Frontal cortex (tissue), 3 donors: ENCODE measurements at regions not wholly inside any gene's neighbourhood (a gene's known extent, or its start where the extent isn't known, plus 50 kb on each side); places are given as distances from the start of the nearest gene placed in this dataset.

Source experiments
- DNase-seq, 2 donors: peaks; one replicate each; pipeline ENCODE4 v3.0.0; 2012; ENCODE audit warnings: low spot score in 2 of 2
- FAIRE-seq: peaks from 2 replicates; lab custom pipeline; 2012; peaks lifted over from hg19 to GRCh38; lab: Jason Lieb, UNC
- donor health status: control.
- donor health status: control.
- donor health status: control.

GRCh38 chr4:10740251-10740650, 55.7 kb upstream of the CLNK start:
- FAIRE-seq (no peak), DNase-seq (no peak)

GRCh38 chr4:10738826-10739489, 54.4 kb upstream of the CLNK start:
- DNase-seq (no peak), FAIRE-seq (no peak)

DNA sequence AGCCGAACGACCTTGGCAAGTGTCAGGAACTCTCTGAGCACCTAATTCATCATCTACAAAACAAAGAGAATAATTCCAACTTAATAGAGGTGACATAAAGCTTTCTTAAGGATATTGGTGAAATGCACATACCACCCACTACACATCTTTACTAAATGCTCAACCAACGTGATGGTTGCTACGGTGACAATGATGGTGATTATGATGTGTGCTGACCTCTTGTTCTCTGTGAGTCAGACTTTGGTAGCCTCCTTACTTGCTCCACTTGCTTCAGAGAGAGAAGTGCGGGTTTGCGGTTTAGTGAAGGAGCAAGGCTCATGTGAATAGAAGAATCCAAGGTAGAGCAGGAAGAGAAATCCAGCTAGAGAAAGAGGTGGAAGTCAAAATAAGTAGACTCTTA, 52.8 kb upstream of the CLNK start:
- no peak for DNase-seq
- FAIRE-seq = no peak

DNA sequence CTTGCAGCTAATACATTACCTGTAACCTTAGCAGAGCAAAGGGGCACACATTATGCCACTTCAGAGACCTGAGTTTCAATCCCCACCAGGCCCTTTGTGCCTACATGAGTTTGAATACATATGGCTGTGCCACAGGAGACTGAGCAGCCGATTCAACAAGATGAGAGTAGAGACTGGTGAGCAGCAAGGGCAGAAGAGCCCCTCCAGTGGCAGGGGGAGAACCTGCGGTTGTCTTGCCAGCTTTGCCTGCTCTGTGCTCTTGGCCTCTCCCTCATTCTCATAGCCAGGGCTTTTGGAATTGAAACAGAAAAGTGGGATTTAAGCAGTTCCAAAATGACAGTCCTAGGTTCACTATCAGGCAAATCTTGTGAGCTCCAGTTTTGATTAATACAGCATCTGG, 52.3 kb upstream of the CLNK start:
- DNase-seq = no peak
- no peak for FAIRE-seq

GRCh38 chr4:10736266-10736665, 51.7 kb upstream of the CLNK start:
- no peak for DNase-seq
- no peak for FAIRE-seq

DNA sequence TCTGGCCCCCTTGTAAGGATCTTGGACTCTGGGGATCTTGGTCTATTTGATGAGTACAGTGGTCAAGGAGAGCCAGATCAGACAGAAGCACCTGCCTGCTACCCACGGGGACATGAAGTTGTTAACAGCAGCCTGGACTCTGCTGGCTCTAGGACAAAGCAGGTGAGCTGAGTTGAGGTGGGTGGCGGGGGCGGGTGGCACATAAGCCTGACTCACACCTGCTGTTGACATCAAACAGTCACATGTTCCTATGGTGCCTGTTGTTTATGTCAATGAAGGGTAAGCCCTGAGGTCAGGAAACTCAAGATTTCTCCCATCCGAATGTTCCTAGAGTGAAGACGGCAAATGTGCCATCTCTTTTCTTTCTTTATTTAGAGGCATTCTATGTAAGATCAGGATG, 50.1 kb upstream of the CLNK start:
- DNase-seq (no peak), FAIRE-seq (no peak)
